Mammary epithelial cell (primary cell): ENCODE measurements at regions not wholly inside any gene's neighbourhood (a gene's known extent, or its start where the extent isn't known, plus 50 kb on each side); places are given as distances from the start of the nearest gene placed in this dataset.

Experiments used
- CTCF ChIP-seq, 2 donors: IDR thresholded peaks in 1 of 2; conservative IDR thresholded peaks in 1 of 2; 2 replicates each; pipeline ENCODE4 v1.5.1; 2011 to 2012; ENCODE audit warnings: inconsistent platforms in 2 of 2, low read length in 2 of 2, mild to moderate bottlenecking in 2 of 2, control low read depth in 1 of 2, low read depth in 1 of 2; ENCODE audit not compliant: insufficient read depth in 1 of 2; ENCODE audit errors: extremely low read depth in 1 of 2
- EZH2 ChIP-seq: IDR thresholded peaks from 2 replicates; pipeline ENCODE4 v1.6.1; 2012; ENCODE audit warnings: low read length, inconsistent platforms, borderline replicate concordance

DNA sequence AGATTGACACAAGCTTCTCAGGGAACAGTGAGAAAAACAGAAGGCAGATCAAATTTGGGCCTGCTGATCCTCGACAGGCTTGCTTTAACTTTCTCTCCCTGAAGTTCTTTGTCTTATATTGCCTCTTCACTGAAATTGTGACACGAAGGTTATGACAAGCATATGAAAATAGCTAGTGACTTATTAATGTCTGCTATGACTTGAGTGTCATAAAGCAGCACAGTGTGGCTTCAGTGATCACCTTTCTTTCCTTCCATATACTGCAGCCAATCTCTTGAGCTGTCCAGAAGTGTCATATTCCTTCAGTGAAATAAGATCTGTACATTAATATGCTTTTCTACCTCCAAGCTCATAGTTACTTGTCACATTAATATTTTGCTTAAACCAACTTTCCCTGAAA is 870.2 kb downstream of the C4orf33 start:
- TF ChIP-seq EZH2 (no peak), CTCF (conservative IDR thresholded peaks at IDR 0.05 in 1 of 2, IDR thresholded peaks at IDR 0.05 in 1 of 2; ENCODE audit: extremely low read depth in 1 of 2, insufficient read depth in 1 of 2, low read depth in 1 of 2, low read length in 2 of 2) (no peak)
